Fibroblast of villous mesenchyme (primary cell): ENCODE measurements at regions not wholly inside any gene's neighbourhood (a gene's known extent, or its start where the extent isn't known, plus 50 kb on each side); places are given as distances from the start of the nearest gene placed in this dataset.

Experiments used
- DNase-seq: peaks from one replicate; pipeline ENCODE4 v3.0.0-alpha.2; 2010; ENCODE audit warnings: low read depth
- H3K4me3 ChIP-seq: 2 replicates; pipeline ENCODE4 v1.5.1; 2011; ENCODE audit warnings: low read depth, mild to moderate bottlenecking, low read length
- TF ChIP-seq, protein P1 (sequence below): IDR thresholded peaks from 2 replicates; pipeline ENCODE4 v1.5.1; 2012; ENCODE audit warnings: low read depth, mild to moderate bottlenecking, low read length; ENCODE audit not compliant: insufficient read depth

DNA sequence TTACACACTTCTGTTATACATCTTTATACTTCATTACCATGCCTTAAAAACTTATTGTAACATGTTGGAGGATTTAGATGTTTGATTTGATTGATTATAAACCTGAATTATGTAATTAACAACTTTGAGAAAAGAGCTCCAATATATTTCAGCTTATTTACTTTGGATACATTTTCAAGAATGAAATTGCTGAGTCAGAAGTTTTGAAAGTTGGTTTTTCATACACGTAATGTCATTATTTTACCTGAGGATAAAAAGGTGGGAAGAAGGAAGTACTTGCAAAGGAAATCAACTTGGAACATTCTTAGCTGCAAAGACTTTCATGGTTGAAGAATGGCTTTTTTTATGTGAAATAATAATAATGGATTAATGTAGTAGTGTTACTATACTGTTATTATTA, 677.2 kb downstream of the FAM181B start:
- DNase-seq: no peak
- TF ChIP-seq, protein P1, sequence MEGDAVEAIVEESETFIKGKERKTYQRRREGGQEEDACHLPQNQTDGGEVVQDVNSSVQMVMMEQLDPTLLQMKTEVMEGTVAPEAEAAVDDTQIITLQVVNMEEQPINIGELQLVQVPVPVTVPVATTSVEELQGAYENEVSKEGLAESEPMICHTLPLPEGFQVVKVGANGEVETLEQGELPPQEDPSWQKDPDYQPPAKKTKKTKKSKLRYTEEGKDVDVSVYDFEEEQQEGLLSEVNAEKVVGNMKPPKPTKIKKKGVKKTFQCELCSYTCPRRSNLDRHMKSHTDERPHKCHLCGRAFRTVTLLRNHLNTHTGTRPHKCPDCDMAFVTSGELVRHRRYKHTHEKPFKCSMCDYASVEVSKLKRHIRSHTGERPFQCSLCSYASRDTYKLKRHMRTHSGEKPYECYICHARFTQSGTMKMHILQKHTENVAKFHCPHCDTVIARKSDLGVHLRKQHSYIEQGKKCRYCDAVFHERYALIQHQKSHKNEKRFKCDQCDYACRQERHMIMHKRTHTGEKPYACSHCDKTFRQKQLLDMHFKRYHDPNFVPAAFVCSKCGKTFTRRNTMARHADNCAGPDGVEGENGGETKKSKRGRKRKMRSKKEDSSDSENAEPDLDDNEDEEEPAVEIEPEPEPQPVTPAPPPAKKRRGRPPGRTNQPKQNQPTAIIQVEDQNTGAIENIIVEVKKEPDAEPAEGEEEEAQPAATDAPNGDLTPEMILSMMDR: no peak

DNA sequence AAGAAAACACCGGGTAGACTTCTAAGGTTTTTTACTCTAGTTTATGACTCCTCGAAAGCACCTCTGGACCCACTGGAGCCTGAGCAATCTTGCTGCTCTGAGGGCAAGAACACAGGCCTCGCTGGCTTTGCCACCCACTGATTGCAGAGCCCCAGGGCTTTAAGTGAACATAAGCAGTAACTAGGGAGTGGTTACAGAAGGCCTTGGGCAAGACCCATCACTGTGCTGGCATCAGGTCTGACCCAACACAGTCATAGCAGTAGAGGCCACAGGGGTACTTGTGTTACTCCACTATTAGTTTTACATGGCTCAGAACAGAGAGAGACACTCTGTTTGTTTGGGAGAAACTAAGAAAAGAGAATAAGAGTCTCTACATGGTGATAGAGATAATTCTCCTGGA, 684.5 kb downstream of the FAM181B start:
- DNase-seq: no peak
- TF ChIP-seq, protein P1: no peak
- no peak overlapping the region for H3K4me3 ChIP-seq

More for the DNA sequence above, 677.2 kb downstream of the FAM181B start:
- H3K4me3 ChIP-seq: no peak overlapping the region

DNA sequence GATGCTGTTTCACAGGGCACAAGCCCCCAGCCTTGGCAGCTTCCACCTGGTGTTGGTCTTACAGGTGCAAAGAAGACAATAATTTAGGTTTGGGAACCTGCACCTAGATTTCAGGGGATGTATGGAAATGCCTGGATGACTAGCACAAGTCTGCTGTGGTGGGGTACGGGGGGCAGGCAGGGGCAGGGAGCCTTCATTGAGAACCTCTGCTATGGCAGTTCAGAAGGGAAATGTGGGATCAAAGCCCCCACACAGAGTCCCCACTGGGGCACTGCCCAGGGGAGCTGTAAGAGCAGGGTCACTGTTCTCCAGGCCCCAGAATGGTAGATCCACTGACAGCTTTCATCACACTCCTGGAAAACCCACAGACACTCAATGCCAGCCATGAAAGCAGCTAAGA, 686.5 kb downstream of the FAM181B start:
- TF ChIP-seq, protein P1: no peak
- H3K4me3 ChIP-seq: no peak overlapping the region
- no peak for DNase-seq

DNA sequence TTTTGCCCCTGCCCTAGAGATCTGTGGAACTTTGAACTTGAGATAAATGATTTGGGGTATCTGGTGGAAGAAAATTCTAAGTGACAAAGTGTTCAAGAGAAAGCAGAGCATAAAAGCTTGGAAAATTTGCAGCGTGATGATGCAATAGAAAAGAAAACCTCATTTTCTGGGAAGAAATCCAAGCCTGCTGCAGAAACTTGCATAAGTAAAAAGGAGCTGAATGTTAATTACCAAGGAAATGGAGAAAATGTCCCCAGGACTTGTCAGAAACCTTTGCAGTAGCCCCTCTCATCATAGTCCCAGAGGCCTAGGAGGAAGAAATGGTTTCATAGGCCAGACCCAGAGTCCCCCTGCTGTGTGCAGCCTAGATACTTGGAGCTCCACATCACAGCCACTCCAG, 686.9 kb downstream of the FAM181B start:
- TF ChIP-seq, protein P1: no peak
- DNase-seq: peak; percentile 20
- H3K4me3 ChIP-seq: no peak overlapping the region

DNA sequence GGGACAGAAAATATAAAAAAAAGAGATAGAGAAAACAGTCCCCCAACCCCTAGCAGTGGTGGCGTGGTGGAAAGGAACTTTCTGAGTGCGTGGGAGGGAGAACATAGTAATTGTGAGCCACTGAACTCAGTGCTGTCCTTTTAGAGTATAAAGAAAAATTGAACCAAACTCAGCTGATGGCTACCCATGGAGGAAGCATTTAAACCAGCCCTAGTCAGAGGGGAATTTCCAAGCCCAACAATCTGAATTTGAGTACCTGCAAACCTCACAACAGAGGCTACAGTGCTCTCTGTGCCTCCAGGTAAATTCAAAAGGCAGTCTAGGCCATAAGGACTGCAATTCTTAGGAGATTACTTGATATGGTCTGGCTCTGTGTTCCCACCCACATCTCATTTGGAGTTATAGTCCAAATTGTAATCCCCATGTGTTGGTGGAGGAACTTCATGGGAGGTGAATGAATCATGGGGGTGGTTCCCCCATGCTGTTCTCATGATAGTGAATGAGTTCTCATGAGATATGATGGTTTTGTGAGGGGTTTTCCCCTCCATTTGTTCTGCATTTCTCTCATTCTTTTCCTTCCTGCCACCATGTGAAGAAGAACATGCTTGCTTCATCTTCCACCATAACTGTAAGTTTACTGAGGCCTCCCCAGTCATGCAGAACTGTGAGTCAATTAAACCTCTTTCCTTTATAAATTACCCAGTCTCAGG, 687.8 kb downstream of the FAM181B start:
- TF ChIP-seq, protein P1: no peak
- no peak for DNase-seq
- H3K4me3 ChIP-seq: no peak overlapping the region

DNA sequence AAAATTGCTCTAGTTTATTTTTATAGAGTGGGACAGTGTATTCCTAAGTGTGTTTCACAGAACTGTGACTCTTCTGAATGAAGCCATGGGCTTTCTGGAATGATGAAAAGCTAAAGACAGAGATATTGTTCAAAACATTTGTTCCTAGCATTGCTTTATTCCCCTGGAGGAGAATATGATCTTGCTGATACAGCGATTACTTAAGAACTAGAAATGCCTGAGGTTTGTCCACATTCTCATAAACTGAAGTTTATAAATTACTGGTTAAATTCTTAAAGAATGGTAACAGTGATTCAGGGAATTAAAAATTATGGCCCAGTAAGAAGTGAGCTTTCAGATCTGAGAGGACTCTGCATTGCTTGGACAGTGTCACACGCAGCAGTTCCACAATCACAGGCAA, 690.3 kb downstream of the FAM181B start:
- H3K4me3 ChIP-seq: no peak overlapping the region
- TF ChIP-seq, protein P1: no peak

DNA sequence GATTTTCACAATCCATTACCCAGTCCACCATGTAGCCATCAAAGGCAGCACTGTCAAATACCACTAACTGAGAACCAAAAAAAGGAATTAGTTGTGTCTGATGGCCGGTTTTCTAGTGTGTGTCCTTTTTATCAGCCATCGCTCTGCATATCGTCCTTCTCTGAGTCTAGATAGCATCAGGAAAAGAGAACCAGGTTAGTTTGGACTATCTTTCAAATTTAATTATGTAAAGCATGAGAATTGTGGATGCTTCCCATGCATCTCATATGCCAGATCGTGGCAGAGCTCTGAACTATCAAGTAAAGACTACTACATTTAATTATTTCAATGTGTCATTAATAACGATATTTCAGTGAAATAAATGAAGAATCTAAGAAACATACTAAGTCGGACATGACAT, 691.9 kb downstream of the FAM181B start:
- no peak for DNase-seq
- TF ChIP-seq, protein P1: no peak
- no peak overlapping the region for H3K4me3 ChIP-seq

More for the DNA sequence above, 690.3 kb downstream of the FAM181B start:
- peak; percentile 0 for DNase-seq
